ENCODE measurements at regions not wholly inside any gene's neighbourhood (a gene's known extent, or its start where the extent isn't known, plus 50 kb on each side); places are given as distances from the start of the nearest gene placed in this dataset.

DNA sequence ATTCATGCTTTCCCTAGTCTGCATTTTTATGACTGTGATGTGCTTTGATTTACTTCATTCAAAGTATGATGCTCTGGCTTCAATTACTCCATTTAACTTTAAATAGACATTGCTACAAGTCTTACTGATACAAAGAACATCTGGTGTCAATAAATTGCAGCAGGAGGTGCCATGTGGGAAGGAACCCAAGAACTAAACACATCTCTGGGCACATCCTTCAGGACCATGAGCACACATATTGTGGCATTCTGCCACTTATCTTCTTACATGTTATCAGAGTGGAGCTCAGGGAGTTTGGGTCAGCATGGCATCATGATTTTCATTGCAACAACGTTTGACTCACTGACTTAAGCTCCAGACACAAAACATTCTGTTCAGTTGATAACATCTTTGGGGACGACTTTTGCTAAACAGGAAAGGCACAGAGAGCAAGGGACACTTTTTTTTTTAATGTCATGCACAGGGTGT, 227.0 kb downstream of the DKK1 start:
- H3K4me3 ChIP-seq (replicated peaks; ENCODE audit: low read depth, low read length): no peak overlapping the region
- DNase-seq (ENCODE audit: extremely low read depth, low read depth): no peak
- TF ChIP-seq, protein P1, sequence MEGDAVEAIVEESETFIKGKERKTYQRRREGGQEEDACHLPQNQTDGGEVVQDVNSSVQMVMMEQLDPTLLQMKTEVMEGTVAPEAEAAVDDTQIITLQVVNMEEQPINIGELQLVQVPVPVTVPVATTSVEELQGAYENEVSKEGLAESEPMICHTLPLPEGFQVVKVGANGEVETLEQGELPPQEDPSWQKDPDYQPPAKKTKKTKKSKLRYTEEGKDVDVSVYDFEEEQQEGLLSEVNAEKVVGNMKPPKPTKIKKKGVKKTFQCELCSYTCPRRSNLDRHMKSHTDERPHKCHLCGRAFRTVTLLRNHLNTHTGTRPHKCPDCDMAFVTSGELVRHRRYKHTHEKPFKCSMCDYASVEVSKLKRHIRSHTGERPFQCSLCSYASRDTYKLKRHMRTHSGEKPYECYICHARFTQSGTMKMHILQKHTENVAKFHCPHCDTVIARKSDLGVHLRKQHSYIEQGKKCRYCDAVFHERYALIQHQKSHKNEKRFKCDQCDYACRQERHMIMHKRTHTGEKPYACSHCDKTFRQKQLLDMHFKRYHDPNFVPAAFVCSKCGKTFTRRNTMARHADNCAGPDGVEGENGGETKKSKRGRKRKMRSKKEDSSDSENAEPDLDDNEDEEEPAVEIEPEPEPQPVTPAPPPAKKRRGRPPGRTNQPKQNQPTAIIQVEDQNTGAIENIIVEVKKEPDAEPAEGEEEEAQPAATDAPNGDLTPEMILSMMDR (IDR thresholded peaks at IDR 0.05; ENCODE audit: low read depth, low read length, missing control alignments): no peak

DNA sequence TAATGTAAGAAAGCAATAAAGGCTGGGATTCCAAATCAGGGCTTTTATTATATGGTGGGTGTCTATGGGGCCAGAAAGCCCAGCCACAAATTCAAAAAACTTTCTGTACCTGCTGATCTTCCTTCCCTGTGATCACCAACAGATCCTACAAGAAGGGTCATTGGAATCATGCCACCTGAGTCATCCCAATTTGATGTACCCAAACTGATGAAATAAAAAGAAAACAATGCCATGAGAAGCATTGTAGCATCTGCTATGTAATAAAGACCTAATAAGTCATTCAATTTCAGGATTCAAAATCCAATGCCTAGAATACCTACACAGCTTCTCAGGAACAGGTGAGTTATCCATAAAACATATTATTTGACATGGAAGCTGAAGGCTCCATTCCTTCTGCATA, 228.8 kb downstream of the DKK1 start:
- H3K4me3 ChIP-seq (replicated peaks; ENCODE audit: low read depth, low read length): no peak overlapping the region

GRCh38 chr10:52551046-52551445, 221.5 kb downstream of the MBL2 start:
- no peak for DNase-seq (ENCODE audit: extremely low read depth, low read depth)
- TF ChIP-seq, protein P1 (IDR thresholded peaks at IDR 0.05; ENCODE audit: low read depth, low read length, missing control alignments): no peak
- H3K4me3 ChIP-seq (replicated peaks; ENCODE audit: low read depth, low read length): no peak overlapping the region

More for the DNA sequence above, 228.8 kb downstream of the DKK1 start:
- DNase-seq (ENCODE audit: extremely low read depth, low read depth): no peak
- TF ChIP-seq, protein P1 (IDR thresholded peaks at IDR 0.05; ENCODE audit: low read depth, low read length, missing control alignments): no peak

DNA sequence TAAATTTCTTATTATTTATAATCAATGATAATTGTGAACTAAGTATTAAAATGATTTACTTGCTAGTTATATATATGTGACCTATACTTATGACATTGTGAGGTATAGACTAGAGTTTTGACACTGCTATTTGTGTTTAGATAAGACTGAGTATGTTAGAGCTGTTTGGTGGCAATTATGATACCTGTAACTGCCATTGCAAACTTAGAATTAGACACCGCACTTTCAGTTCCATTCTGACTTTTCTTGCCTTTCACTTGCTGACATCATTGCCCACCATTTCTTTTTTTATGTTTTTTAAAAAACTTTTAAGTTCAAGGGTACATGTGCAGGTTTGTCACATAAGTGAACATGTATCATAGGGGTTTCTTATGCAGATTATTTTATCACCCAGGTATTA, 214.5 kb downstream of the MBL2 start:
- H3K4me3 ChIP-seq (replicated peaks; ENCODE audit: low read depth, low read length): no peak overlapping the region
- no peak for DNase-seq (ENCODE audit: extremely low read depth, low read depth)
- TF ChIP-seq, protein P1 (IDR thresholded peaks at IDR 0.05; ENCODE audit: low read depth, low read length, missing control alignments): no peak

GRCh38 chr10:52561322-52561721, 211.3 kb downstream of the MBL2 start:
- no peak for DNase-seq (ENCODE audit: extremely low read depth, low read depth)
- no peak overlapping the region for H3K4me3 ChIP-seq (replicated peaks; ENCODE audit: low read depth, low read length)
- TF ChIP-seq, protein P1 (IDR thresholded peaks at IDR 0.05; ENCODE audit: low read depth, low read length, missing control alignments): no peak

DNA sequence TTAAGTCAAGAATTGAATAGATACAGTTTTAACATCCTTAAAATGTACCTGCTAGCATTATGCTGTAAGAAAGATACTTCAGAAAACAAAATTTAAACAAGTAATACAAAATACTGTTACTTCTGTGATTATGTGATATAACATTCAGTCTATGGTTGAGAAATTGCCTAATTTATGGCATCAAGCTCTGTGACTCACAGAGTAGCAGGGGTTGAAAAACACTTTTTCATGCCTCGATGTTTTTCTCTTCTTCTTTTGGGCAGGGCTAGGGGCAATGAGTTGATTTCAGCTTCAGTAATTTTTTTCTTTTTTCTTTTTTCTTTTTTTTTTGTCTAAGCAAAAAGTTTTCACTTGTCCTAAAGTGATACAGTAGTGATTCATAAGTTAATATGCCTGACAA, 209.2 kb downstream of the MBL2 start:
- H3K4me3 ChIP-seq (replicated peaks; ENCODE audit: low read depth, low read length): no peak overlapping the region
- no peak for DNase-seq (ENCODE audit: extremely low read depth, low read depth)
- TF ChIP-seq, protein P1 (IDR thresholded peaks at IDR 0.05; ENCODE audit: low read depth, low read length, missing control alignments): no peak

Data from HFF-Myc (cell line).